ENCODE measurements at regions not wholly inside any gene's neighbourhood (a gene's known extent, or its start where the extent isn't known, plus 50 kb on each side); places are given as distances from the start of the nearest gene placed in this dataset.
A peak's percentile ranks its signal among the peaks of the same experiment; 100 is the strongest.

- no peaks in the 10 kb centered on the region for H3K27me3 ChIP-seq
- H3K4me1 ChIP-seq = peaks cover 21 to 40% (median 38%) of the 10 kb centered on the region in 4 donors
- DNase-seq (ENCODE audit: extremely low spot score) = no peak
- H3K27ac ChIP-seq (replicated peaks in 1 of 4) = peak overlapping the region; percentile 78 to 86 (median 84)
- TF ChIP-seq, protein P1, sequence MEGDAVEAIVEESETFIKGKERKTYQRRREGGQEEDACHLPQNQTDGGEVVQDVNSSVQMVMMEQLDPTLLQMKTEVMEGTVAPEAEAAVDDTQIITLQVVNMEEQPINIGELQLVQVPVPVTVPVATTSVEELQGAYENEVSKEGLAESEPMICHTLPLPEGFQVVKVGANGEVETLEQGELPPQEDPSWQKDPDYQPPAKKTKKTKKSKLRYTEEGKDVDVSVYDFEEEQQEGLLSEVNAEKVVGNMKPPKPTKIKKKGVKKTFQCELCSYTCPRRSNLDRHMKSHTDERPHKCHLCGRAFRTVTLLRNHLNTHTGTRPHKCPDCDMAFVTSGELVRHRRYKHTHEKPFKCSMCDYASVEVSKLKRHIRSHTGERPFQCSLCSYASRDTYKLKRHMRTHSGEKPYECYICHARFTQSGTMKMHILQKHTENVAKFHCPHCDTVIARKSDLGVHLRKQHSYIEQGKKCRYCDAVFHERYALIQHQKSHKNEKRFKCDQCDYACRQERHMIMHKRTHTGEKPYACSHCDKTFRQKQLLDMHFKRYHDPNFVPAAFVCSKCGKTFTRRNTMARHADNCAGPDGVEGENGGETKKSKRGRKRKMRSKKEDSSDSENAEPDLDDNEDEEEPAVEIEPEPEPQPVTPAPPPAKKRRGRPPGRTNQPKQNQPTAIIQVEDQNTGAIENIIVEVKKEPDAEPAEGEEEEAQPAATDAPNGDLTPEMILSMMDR (IDR thresholded peaks at IDR 0.05) = no peak
- TF ChIP-seq EP300 (IDR thresholded peaks at IDR 0.05) (no peak), POLR2AphosphoS5 (IDR thresholded peaks at IDR 0.05) (peak in 1 of 2 donors; percentile 38), POLR2A (IDR thresholded peaks at IDR 0.05; ENCODE audit: low read depth) (no peak)
- 80% methylated on average over 6 of the region's 6 CpGs for WGBS
- intact Hi-C loops (cut with DNase I) = loop anchor here (10.0 kb wide), 1 partner anchor 201 kb away; no protein-coding TSS in a partner anchor
- no peaks in the 10 kb centered on the region for H3K36me3 ChIP-seq
- H3K9me3 ChIP-seq = no peaks in the 10 kb centered on the region
- no peak overlapping the region for H3K4me3 ChIP-seq
Measured at GRCh38 chr2:100215371-100215770, 73.0 kb upstream of the AFF3 start.

DNA sequence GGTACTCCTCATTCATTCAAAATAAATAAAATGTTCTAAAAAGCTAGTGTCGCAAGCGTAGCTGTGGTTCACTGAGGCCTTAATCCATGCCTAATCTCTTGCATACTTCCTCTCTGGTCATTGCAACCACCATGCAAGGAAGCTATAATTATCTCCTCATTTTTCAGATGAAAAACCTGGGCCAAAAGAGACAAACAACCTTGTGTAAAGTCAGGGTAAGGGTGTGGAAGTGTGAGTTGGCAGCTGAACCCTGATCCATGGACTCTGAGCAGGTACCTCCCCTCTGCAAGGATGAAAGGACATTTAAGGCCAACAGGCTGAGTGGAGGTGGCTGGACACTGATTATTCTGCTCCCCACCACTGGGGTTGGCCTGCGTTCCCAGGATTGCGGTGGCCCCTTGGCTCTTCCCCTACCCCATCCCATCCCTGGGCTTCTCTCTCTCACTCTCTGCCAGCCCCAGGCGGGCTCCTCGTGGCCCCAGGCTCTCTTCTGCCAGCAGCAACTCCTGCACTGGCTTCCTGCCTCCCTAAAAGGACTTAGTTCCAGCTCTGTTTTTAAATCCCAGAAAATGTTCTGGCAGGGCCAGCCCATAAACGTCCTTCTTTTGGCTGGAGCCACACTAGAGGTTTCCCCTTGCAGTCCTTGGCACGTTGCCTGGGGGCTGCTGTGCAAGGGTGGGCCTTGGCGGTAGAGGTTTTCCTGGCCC lies 72.0 kb upstream of the AFF3 start:
- no peak for DNase-seq (ENCODE audit: extremely low spot score)
- WGBS = 25% methylated on average over 9 of the region's 9 CpGs
- TF ChIP-seq, protein P1 (IDR thresholded peaks at IDR 0.05) = no peak
- peak; percentile 69 for TF ChIP-seq EP300 (IDR thresholded peaks at IDR 0.05)
- TF ChIP-seq POLR2A (IDR thresholded peaks at IDR 0.05; ENCODE audit: low read depth) = no peak
- peak; percentile 51 to 55 for TF ChIP-seq POLR2AphosphoS5 (IDR thresholded peaks at IDR 0.05)
- H3K4me3 ChIP-seq = peak overlapping the region in 1 of 4 donors; percentile 4
- no peaks in the 10 kb centered on the region for H3K36me3 ChIP-seq
- H3K4me1 ChIP-seq = peaks cover 21 to 40% (median 38%) of the 10 kb centered on the region in 4 donors
- no peaks in the 10 kb centered on the region for H3K27me3 ChIP-seq
- H3K27ac ChIP-seq (replicated peaks in 1 of 4) = peak overlapping the region; percentile 78 to 86 (median 84)
- H3K9me3 ChIP-seq = no peaks in the 10 kb centered on the region
- intact Hi-C loops (cut with DNase I) = loop anchor here (10.0 kb wide), 1 partner anchor 200 kb away; no protein-coding TSS in a partner anchor

DNA sequence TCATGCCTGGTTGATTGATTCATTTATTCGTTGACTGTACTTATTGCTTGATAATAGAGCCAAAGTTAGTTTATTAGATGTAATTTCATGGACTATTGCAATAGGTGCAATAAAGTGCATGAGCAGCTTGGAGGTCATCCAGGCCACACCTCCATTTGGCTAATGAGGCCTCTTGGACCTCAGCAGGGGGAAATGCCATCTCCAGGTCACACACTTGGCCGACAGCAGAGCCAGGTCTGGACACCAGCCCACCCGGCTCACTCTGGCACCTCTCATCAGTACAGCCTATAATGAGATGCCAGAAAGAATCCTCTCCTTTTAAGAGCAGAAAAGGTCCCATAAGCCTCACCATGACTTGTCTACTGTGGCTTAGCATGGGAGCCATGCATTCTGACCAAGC lies 71.2 kb upstream of the AFF3 start:
- Histone ChIP-seq H3K4me1 (peaks cover 21 to 38% (median 37%) of the 10 kb centered on the region in 4 donors), H3K9me3 (no peaks in the 10 kb centered on the region), H3K4me3 (no peak overlapping the region), H3K27ac (replicated peaks in 1 of 4) (peak overlapping the region; percentile 78 to 86 (median 84)), H3K36me3 (no peaks in the 10 kb centered on the region), H3K27me3 (no peaks in the 10 kb centered on the region)
- intact Hi-C loops (cut with DNase I) = loop anchor here (10.0 kb wide), 1 partner anchor 199 kb away; no protein-coding TSS in a partner anchor
- no peak for DNase-seq (ENCODE audit: extremely low spot score)
- 31% methylated on average over 3 of the region's 3 CpGs for WGBS
- TF ChIP-seq POLR2A (IDR thresholded peaks at IDR 0.05; ENCODE audit: low read depth) (no peak), POLR2AphosphoS5 (IDR thresholded peaks at IDR 0.05) (peak in 1 of 2 donors; percentile 57)

- Histone ChIP-seq H3K27ac (replicated peaks in 1 of 4) (peak overlapping the region; percentile 78 to 86 (median 84)), H3K27me3 (no peaks in the 10 kb centered on the region), H3K4me3 (no peak overlapping the region), H3K36me3 (no peaks in the 10 kb centered on the region), H3K9me3 (no peaks in the 10 kb centered on the region), H3K4me1 (peaks cover 21 to 38% (median 37%) of the 10 kb centered on the region in 4 donors)
- no peak for DNase-seq (ENCODE audit: extremely low spot score)
- WGBS = 78% methylated on average over 3 of the region's 3 CpGs
- intact Hi-C loops (cut with DNase I) = loop anchor here (10.0 kb wide), 1 partner anchor 198 kb away; no protein-coding TSS in a partner anchor
- no peak for TF ChIP-seq POLR2A (IDR thresholded peaks at IDR 0.05; ENCODE audit: low read depth)
- no peak for TF ChIP-seq POLR2AphosphoS5 (IDR thresholded peaks at IDR 0.05)
- no peak for TF ChIP-seq EP300 (IDR thresholded peaks at IDR 0.05)
- TF ChIP-seq, protein P1 (IDR thresholded peaks at IDR 0.05) = no peak
Measured at GRCh38 chr2:100212850-100213249, 70.5 kb upstream of the AFF3 start.

- Histone ChIP-seq H3K9me3 (no peaks in the 10 kb centered on the region), H3K27me3 (no peaks in the 10 kb centered on the region), H3K4me1 (peaks cover 21 to 38% (median 37%) of the 10 kb centered on the region in 4 donors), H3K27ac (replicated peaks in 1 of 4) (no peak overlapping the region), H3K4me3 (no peak overlapping the region), H3K36me3 (no peaks in the 10 kb centered on the region)
- 100% methylated on average over 3 of the region's 3 CpGs for WGBS
- DNase-seq (ENCODE audit: extremely low spot score) = no peak
- intact Hi-C loops (cut with DNase I) = loop anchor here (10.0 kb wide), 1 partner anchor 197 kb away; no protein-coding TSS in a partner anchor
- TF ChIP-seq POLR2A (IDR thresholded peaks at IDR 0.05; ENCODE audit: low read depth) = no peak
- no peak for TF ChIP-seq EP300 (IDR thresholded peaks at IDR 0.05)
- no peak for TF ChIP-seq POLR2AphosphoS5 (IDR thresholded peaks at IDR 0.05)
- TF ChIP-seq, protein P1 (IDR thresholded peaks at IDR 0.05) = no peak
Measured at GRCh38 chr2:100211521-100211920, 69.1 kb upstream of the AFF3 start.

Measured in esophagus muscularis mucosa (tissue), 4 donors.